Activated B cell treated with CpG ODN at 0.5 μM for 24 hours (primary cell): ENCODE measurements at regions not wholly inside any gene's neighbourhood (a gene's known extent, or its start where the extent isn't known, plus 50 kb on each side); places are given as distances from the start of the nearest gene placed in this dataset.
"Not testable (repeated sequence)": the region's sequence is repeated elsewhere in the genome, so short reads cannot be mapped to it uniquely, and the experiment has no call there.

Experiments
- ATAC-seq: fragments of 200-7000 bp; cut with Tn5 transposase; one replicate; pipeline ENCODE4 v1.10.0; 2021; ENCODE audit warnings: low read depth, mild to moderate bottlenecking, moderate library complexity
- CTCF ChIA-PET: fragments of 350-600 bp; sonication (Branson Sonifier 250); formaldehyde crosslinking; loops from one replicate; lab custom pipeline; 2021; ENCODE audit warnings: antibody characterized with exemption; lab: Charles Lee
- POLR2A ChIA-PET: fragments of 350-600 bp; sonication (Branson Sonifier 250); formaldehyde crosslinking; loops from one replicate; lab custom pipeline; 2021; ENCODE audit warnings: antibody characterized with exemption; lab: Charles Lee
- DNase-seq: peaks from one replicate; pipeline ENCODE4 v3.0.0; 2022
- H3K27ac Mint-ChIP-seq: one replicate; pipeline ENCODE4 v1.8.0; 2020; ENCODE audit warnings: mixed read lengths
- H3K27me3 Mint-ChIP-seq: one replicate; pipeline ENCODE4 v1.8.0; 2021; ENCODE audit warnings: mixed read lengths
- H3K36me3 Mint-ChIP-seq: one replicate; pipeline ENCODE4 v1.8.0; 2021; ENCODE audit warnings: low read depth, mixed read lengths
- H3K4me1 Mint-ChIP-seq: one replicate; pipeline ENCODE4 v1.8.0; 2021; ENCODE audit warnings: mixed read lengths
- H3K4me3 Mint-ChIP-seq: one replicate; pipeline ENCODE4 v1.8.0; 2020; ENCODE audit warnings: mild to moderate bottlenecking, mixed read lengths
- H3K9me3 Mint-ChIP-seq: one replicate; pipeline ENCODE4 v1.8.0; 2020; ENCODE audit warnings: mixed read lengths
- CTCF ChIP-seq: fragments of 200-600 bp; IDR thresholded peaks from one replicate; pipeline ENCODE4 v1.8.0; 2022; ENCODE audit warnings: antibody characterized with exemption, mild to moderate bottlenecking
- intact Hi-C: fragments of 100-400 bp; cut with micrococcal nuclease; formaldehyde crosslinking; loops from one replicate; pipeline ENCODE4 v1.15.1; 2024

- intact Hi-C loops: no loop called here
- DNase-seq (no peak), ATAC-seq (no peak)
- Mint-ChIP-seq H3K9me3 (no peaks in the 10 kb centered on the region), H3K4me3 (no peak overlapping the region), H3K27me3 (no peaks in the 10 kb centered on the region), H3K27ac (no peak overlapping the region), H3K36me3 (no peaks in the 10 kb centered on the region), H3K4me1 (no peaks in the 10 kb centered on the region)
- POLR2A ChIA-PET: no interaction called here
- TF ChIP-seq CTCF: no peak
- CTCF ChIA-PET: no interaction called here
Observed at GRCh38 chr2:84144345-84144744, 314.7 kb downstream of the SUCLG1 start.

- ChIA-PET CTCF (no interaction called here), POLR2A (no interaction called here)
- H3K36me3 Mint-ChIP-seq: no peaks in the 10 kb centered on the region
- intact Hi-C loops: no loop called here
- no peaks in the 10 kb centered on the region for H3K4me1 Mint-ChIP-seq
- DNase-seq (no peak), ATAC-seq (no peak)
- H3K27ac Mint-ChIP-seq: no peak overlapping the region
- H3K4me3 Mint-ChIP-seq: no peak overlapping the region
- TF ChIP-seq CTCF: no peak
- no peaks in the 10 kb centered on the region for H3K27me3 Mint-ChIP-seq
- H3K9me3 Mint-ChIP-seq: no peaks in the 10 kb centered on the region
Observed at GRCh38 chr2:84137034-84137433, 322.0 kb downstream of the SUCLG1 start.

GRCh38 chr2:84132370-84132769 lies 326.7 kb downstream of the SUCLG1 start:
- ChIA-PET POLR2A (no interaction called here), CTCF (no interaction called here)
- peaks cover 3% of the 10 kb centered on the region for H3K9me3 Mint-ChIP-seq
- H3K4me3 Mint-ChIP-seq: no peak overlapping the region
- DNase-seq (no peak), ATAC-seq (no peak)
- H3K27ac Mint-ChIP-seq: no peak overlapping the region
- no peak for TF ChIP-seq CTCF
- H3K36me3 Mint-ChIP-seq: no peaks in the 10 kb centered on the region
- intact Hi-C loops: no loop called here
- H3K27me3 Mint-ChIP-seq: no peaks in the 10 kb centered on the region
- H3K4me1 Mint-ChIP-seq: no peaks in the 10 kb centered on the region

GRCh38 chr2:84131278-84131830 lies 327.7 kb downstream of the SUCLG1 start:
- ChIA-PET CTCF (no interaction called here), POLR2A (no interaction called here)
- Mint-ChIP-seq H3K27me3 (no peaks in the 10 kb centered on the region), H3K27ac (no peak overlapping the region), H3K9me3 (peaks cover 3% of the 10 kb centered on the region), H3K36me3 (no peaks in the 10 kb centered on the region), H3K4me3 (no peak overlapping the region), H3K4me1 (no peaks in the 10 kb centered on the region)
- DNase-seq (no peak), ATAC-seq (no peak)
- TF ChIP-seq CTCF: no peak
- intact Hi-C loops: no loop called here

GRCh38 chr2:84129018-84129417 lies 330.1 kb downstream of the SUCLG1 start:
- peaks cover 3% of the 10 kb centered on the region for H3K9me3 Mint-ChIP-seq
- H3K4me3 Mint-ChIP-seq: no peak overlapping the region
- CTCF ChIA-PET: no interaction called here
- POLR2A ChIA-PET: no interaction called here
- no peaks in the 10 kb centered on the region for H3K36me3 Mint-ChIP-seq
- no peak overlapping the region for H3K27ac Mint-ChIP-seq
- no peaks in the 10 kb centered on the region for H3K4me1 Mint-ChIP-seq
- DNase-seq (no peak), ATAC-seq (no peak)
- no peak for TF ChIP-seq CTCF
- H3K27me3 Mint-ChIP-seq: no peaks in the 10 kb centered on the region
- intact Hi-C loops: no loop called here

GRCh38 chr2:84127812-84128211 lies 331.3 kb downstream of the SUCLG1 start:
- H3K27ac Mint-ChIP-seq, intact Hi-C loops, DNase-seq, H3K4me1 Mint-ChIP-seq, H3K9me3 Mint-ChIP-seq, H3K4me3 Mint-ChIP-seq, CTCF ChIA-PET, H3K27me3 Mint-ChIP-seq, H3K36me3 Mint-ChIP-seq, POLR2A ChIA-PET, ATAC-seq: not testable (repeated sequence)
